Thoracic aorta (tissue), 2 donors: ENCODE measurements at regions not wholly inside any gene's neighbourhood (a gene's known extent, or its start where the extent isn't known, plus 50 kb on each side); places are given as distances from the start of the nearest gene placed in this dataset.

Experiments used
- ATAC-seq: fragments of 150-250 bp; one replicate; pipeline ENCODE4 v1.8.0; 2017; ENCODE audit warnings: low read depth; ENCODE audit not compliant: insufficient number of reproducible peaks, low FRiP score
- DNase-seq: peaks from one replicate; pipeline ENCODE4 v3.0.0-alpha.2; 2020; ENCODE audit warnings: low spot score
- H3K27ac ChIP-seq, 2 donors: fragments of 200-600 bp; sonication (generic); 1 replicate in 1 of 2; 2 replicates in 1 of 2; pipeline ENCODE4 v1.5.1; 2016; ENCODE audit warnings: mild to moderate bottlenecking in 2 of 2, moderate library complexity in 2 of 2
- H3K27me3 ChIP-seq: fragments of 200-600 bp; sonication (generic); replicated peaks from 2 replicates; pipeline ENCODE4 v1.6.0; 2016; ENCODE audit warnings: mild to moderate bottlenecking; ENCODE audit not compliant: insufficient read depth
- H3K36me3 ChIP-seq: fragments of 200-600 bp; sonication (generic); one replicate; pipeline ENCODE4 v1.5.1; 2016
- H3K4me1 ChIP-seq, 2 donors: fragments of 200-600 bp; sonication (generic); 1 replicate in 1 of 2; 2 replicates in 1 of 2; pipeline versions ENCODE4 v1.5.1 to v1.6.0; 2016; ENCODE audit warnings: low read depth in 2 of 2, mild to moderate bottlenecking in 1 of 2; ENCODE audit not compliant: control insufficient read depth in 1 of 2
- H3K4me3 ChIP-seq: fragments of 200-600 bp; sonication (generic); 2 replicates; pipeline ENCODE4 v1.5.1; 2016; ENCODE audit warnings: mild to moderate bottlenecking
- H3K9me3 ChIP-seq: fragments of 200-600 bp; sonication (generic); 2 replicates; pipeline ENCODE4 v1.5.1; 2016
- TF ChIP-seq, protein P1 (sequence below): fragments of 200-600 bp; sonication (generic); IDR thresholded peaks from one replicate; pipeline ENCODE4 v1.5.1; 2019; ENCODE audit warnings: antibody characterized with exemption

DNA sequence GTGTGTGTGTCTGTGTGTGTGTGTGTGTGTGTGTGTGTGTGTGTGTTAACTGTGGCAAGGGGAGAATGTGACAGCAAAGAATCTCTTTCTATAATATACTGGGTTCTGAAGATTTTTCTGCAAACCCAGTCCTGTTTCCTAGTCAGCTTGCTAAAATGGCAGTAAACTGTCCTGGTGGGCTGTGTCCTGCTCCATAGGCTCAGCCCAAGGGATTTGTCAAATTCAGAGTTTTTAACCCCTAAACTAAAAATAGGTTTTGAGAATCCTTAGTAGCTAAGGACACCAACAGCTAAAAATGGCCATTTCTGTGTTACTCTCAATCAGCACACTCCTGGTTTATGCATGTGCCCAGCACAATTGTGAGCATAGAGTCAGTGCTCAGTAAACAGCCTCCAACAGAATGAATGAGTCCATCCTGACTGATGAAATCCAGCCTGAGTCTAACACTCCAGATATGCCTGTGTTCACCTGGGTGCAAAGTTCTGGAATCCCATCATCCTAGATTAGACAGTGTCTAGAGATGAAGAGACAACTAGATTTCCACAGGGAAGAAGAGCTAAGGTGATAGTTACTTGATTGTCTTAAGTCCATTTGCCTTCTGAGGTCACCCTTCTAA, 192.6 kb downstream of the TTC6 start:
- no peaks in the 10 kb centered on the region for H3K4me1 ChIP-seq
- no peaks in the 10 kb centered on the region for H3K9me3 ChIP-seq
- no peak for ATAC-seq
- H3K27me3 ChIP-seq = no peaks in the 10 kb centered on the region
- H3K4me3 ChIP-seq = no peak overlapping the region
- DNase-seq = no peak
- no peak overlapping the region for H3K27ac ChIP-seq
- TF ChIP-seq, protein P1, sequence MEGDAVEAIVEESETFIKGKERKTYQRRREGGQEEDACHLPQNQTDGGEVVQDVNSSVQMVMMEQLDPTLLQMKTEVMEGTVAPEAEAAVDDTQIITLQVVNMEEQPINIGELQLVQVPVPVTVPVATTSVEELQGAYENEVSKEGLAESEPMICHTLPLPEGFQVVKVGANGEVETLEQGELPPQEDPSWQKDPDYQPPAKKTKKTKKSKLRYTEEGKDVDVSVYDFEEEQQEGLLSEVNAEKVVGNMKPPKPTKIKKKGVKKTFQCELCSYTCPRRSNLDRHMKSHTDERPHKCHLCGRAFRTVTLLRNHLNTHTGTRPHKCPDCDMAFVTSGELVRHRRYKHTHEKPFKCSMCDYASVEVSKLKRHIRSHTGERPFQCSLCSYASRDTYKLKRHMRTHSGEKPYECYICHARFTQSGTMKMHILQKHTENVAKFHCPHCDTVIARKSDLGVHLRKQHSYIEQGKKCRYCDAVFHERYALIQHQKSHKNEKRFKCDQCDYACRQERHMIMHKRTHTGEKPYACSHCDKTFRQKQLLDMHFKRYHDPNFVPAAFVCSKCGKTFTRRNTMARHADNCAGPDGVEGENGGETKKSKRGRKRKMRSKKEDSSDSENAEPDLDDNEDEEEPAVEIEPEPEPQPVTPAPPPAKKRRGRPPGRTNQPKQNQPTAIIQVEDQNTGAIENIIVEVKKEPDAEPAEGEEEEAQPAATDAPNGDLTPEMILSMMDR = no peak
- H3K36me3 ChIP-seq = no peaks in the 10 kb centered on the region

DNA sequence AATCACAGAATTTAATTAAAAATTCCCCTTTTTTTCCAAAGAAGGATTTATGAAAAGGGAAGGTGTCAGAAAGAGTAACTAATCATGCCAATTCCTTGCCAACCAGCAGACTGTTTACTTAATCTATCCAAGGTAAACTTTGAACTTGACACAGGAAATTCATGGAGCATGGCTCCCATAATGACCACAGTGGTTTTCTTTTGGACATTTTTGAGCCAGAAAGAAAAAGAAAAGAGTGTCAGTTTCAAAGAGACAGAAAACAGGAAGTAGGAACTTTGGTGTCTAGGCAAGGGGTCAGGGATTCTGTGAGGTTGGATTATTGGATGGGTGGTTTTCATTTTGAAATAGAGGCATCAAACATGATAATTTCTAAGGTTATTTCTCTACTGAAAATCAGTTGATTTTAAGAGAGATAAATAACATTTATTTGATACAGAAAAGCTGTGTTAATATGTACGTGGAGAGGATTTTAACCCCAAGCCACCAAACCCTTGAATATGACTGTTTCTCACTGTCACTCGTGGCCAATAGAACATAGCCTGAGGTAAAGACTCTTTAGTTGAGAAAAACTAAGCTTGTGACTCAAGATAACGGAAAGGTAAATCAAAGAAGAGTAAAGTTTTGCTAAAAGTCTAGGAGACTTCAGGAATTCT, 196.1 kb downstream of the TTC6 start:
- DNase-seq (no peak), ATAC-seq (no peak)
- no peak overlapping the region for H3K4me3 ChIP-seq
- H3K9me3 ChIP-seq = no peaks in the 10 kb centered on the region
- H3K27ac ChIP-seq = no peak overlapping the region
- H3K27me3 ChIP-seq = no peaks in the 10 kb centered on the region
- no peaks in the 10 kb centered on the region for H3K4me1 ChIP-seq
- TF ChIP-seq, protein P1 = no peak
- no peaks in the 10 kb centered on the region for H3K36me3 ChIP-seq

DNA sequence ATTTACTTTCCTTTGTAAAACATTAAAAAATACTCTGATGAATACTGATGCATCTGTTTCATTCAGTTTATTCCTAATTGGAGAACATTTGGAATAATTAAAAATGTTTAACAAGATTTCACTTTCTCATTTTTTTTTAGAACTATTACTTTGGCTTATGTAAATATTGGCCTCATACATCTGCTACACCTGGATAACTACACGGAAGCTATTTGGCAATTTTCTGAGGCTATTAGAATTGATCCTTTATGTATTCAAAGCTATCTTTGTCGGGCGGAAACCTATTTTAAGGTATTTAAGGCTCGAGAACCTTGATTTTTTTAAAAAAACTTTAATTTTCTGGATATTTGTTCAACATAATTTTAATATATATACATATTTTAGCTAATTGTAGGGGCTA, 196.7 kb downstream of the TTC6 start:
- Histone ChIP-seq H3K36me3 (no peaks in the 10 kb centered on the region), H3K9me3 (no peaks in the 10 kb centered on the region), H3K4me1 (no peaks in the 10 kb centered on the region), H3K27me3 (no peaks in the 10 kb centered on the region), H3K4me3 (no peak overlapping the region), H3K27ac (no peak overlapping the region)
- ATAC-seq (no peak), DNase-seq (no peak)
- TF ChIP-seq, protein P1 = no peak

DNA sequence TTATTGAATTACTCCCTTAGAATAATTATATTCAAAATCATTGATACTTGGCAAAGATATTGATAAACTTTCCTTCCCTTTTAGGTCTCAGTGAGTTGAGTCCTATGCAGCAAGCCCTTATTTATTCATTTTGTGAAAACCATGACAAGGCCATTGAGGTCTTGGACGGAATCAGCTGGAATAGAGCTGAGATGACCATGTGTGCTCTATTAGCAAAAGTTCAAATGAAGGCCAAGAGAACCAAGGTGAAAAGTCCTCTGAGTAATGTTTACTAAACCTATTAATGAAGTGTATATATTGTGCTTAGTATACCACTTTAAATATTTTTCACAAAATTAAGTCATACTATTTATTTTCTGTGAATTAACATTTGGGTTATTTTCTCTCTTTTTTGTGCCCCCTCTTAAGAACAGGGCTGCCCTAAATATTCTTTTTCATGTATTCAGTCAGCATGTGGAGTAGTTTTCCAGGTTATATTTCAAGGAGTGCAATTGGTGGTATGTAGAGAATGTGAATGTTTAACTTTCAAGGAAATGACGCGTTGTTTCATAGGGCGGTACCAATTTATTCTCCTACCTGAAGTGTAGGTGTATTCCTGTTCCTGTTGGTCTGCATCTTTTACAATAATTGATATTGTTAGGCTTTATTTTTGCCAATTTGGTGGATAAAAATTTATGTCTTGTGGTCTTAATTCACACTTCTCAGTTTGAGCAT, 201.4 kb downstream of the TTC6 start:
- Histone ChIP-seq H3K4me3 (no peak overlapping the region), H3K27ac (no peak overlapping the region), H3K9me3 (no peaks in the 10 kb centered on the region), H3K36me3 (no peaks in the 10 kb centered on the region), H3K4me1 (no peaks in the 10 kb centered on the region), H3K27me3 (no peaks in the 10 kb centered on the region)
- TF ChIP-seq, protein P1 = no peak
- ATAC-seq = no peak
- no peak for DNase-seq

DNA sequence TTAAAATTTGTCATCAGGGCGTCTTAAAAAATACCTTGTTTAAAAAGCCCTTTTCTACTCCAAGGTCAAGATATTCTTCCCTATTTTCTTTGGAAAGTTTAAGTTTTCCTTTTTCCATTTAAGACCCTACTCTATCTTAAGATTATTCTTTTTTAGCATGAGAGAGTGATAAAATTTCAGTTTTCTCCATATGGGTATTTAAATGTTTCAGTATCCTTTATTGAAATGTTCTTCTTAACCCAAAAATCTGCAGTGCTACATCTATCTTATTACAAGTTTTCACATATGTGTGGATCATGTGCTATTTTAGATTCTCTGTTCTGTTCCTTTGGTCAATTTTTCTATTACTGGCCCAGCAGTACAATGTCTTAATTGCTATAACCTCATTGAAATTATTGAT, 202.2 kb downstream of the TTC6 start:
- ATAC-seq (no peak), DNase-seq (no peak)
- H3K36me3 ChIP-seq = no peaks in the 10 kb centered on the region
- no peak overlapping the region for H3K4me3 ChIP-seq
- H3K27ac ChIP-seq = no peak overlapping the region
- H3K4me1 ChIP-seq = no peaks in the 10 kb centered on the region
- no peaks in the 10 kb centered on the region for H3K27me3 ChIP-seq
- H3K9me3 ChIP-seq = no peaks in the 10 kb centered on the region
- TF ChIP-seq, protein P1 = no peak
